Activated naive CD4-positive, alpha-beta T cell treated with anti-CD3 and anti-CD28 coated beads, Interleukin-2, amount 50 U/mL, for 24 hours (primary cell): ENCODE measurements at regions not wholly inside any gene's neighbourhood (a gene's known extent, or its start where the extent isn't known, plus 50 kb on each side); places are given as distances from the start of the nearest gene placed in this dataset.

ENCODE experiments used
- H3K27ac Mint-ChIP-seq: one replicate; pipeline ENCODE4 v1.8.0; 2021; ENCODE audit warnings: mild to moderate bottlenecking, mixed read lengths
- H3K27me3 Mint-ChIP-seq: one replicate; pipeline ENCODE4 v1.8.0; 2021; ENCODE audit warnings: mixed read lengths
- H3K36me3 Mint-ChIP-seq: one replicate; pipeline ENCODE4 v1.8.0; 2021; ENCODE audit warnings: mixed read lengths
- H3K4me1 Mint-ChIP-seq: one replicate; pipeline ENCODE4 v1.8.0; 2021; ENCODE audit warnings: mixed read lengths
- H3K4me3 Mint-ChIP-seq: one replicate; pipeline ENCODE4 v1.8.0; 2021; ENCODE audit warnings: mild to moderate bottlenecking, mixed read lengths
- H3K9me3 Mint-ChIP-seq: one replicate; pipeline ENCODE4 v1.8.0; 2021; ENCODE audit warnings: mixed read lengths

DNA sequence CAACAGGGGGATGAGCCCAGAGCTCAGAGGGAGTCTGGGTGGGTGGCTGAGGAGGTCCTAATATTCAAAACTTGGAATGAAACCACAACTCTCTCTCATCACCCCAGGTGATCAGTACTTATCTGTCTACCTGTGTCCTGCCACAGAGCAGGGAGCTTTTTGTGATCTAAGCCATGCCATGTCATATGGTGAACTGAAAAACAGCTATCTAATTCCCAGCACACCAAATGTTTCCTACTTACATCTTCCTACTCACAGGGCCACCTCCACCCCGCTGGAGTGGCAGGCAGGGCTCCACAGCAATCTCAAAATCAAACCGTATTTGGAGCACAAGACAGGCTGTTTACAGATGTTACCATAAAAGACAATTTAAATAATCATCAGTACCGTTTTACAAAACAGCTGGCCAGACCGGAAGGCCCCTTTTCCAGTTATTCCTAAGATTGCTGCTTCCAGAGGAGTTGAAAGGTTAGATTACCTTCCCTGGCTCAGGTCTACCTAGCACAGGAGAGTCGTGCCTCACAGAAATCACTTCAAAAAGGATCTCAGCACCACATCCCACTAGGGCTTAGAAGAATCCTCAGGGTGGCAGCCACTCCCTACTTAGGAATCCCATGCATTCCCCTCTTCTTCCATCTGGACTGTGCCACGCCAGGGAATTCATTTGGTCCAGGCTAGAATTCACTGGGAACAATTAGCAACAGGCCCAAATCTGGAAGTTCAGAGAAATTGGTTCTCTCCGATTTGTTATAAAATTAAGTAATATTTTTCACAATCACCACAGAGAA lies 226.6 kb upstream of the IL12A start:
- Mint-ChIP-seq H3K27me3 (peaks cover 40% of the 10 kb centered on the region), H3K36me3 (no peaks in the 10 kb centered on the region), H3K27ac (no peak overlapping the region), H3K4me3 (no peak overlapping the region), H3K4me1 (peaks cover 17% of the 10 kb centered on the region), H3K9me3 (no peaks in the 10 kb centered on the region)

- H3K4me1 Mint-ChIP-seq = peaks cover 17% of the 10 kb centered on the region
- H3K27me3 Mint-ChIP-seq = peaks cover 44% of the 10 kb centered on the region
- H3K36me3 Mint-ChIP-seq = no peaks in the 10 kb centered on the region
- no peaks in the 10 kb centered on the region for H3K9me3 Mint-ChIP-seq
- no peak overlapping the region for H3K27ac Mint-ChIP-seq
- peak overlapping the region; percentile 43 for H3K4me3 Mint-ChIP-seq
Observed at GRCh38 chr3:159763011-159763601, 225.5 kb upstream of the IL12A start.

GRCh38 chr3:159763602-159764489 lies 224.8 kb upstream of the IL12A start:
- peak overlapping the region; percentile 43 for H3K4me3 Mint-ChIP-seq
- H3K27ac Mint-ChIP-seq = peak overlapping the region; percentile 63
- peaks cover 17% of the 10 kb centered on the region for H3K4me1 Mint-ChIP-seq
- H3K9me3 Mint-ChIP-seq = no peaks in the 10 kb centered on the region
- H3K27me3 Mint-ChIP-seq = peaks cover 48% of the 10 kb centered on the region
- H3K36me3 Mint-ChIP-seq = no peaks in the 10 kb centered on the region

DNA sequence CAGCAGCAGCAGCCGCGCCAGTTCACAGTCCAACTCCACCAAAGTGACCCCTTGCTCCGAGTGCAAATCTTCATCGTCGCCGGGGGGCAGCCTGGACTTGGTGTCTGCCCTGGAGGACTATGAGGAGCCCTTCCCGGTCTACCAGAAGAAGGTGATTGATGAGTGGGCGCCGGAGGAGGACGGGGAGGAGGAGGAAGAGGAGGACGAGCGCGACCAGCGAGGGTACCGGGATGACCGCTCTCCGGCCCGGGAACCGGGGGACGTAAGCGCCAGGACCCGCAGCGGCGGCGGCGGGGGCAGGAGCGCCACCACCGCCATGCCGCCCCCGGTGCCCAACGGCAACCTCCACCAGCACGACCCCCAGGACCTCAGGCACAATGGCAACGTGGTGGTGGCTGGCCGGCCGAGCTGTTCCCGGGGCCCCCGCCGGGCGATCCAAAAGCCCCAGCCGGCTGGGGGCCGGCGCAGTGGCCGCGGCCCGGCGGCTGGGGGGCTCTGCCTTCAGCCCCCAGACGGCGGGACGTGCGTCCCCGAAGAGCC lies 224.1 kb upstream of the IL12A start:
- Mint-ChIP-seq H3K9me3 (no peaks in the 10 kb centered on the region), H3K4me1 (peaks cover 17% of the 10 kb centered on the region), H3K36me3 (no peaks in the 10 kb centered on the region), H3K27me3 (peaks cover 48% of the 10 kb centered on the region), H3K27ac (peak overlapping the region; percentile 63), H3K4me3 (no peak overlapping the region)

- Mint-ChIP-seq H3K4me1 (peaks cover 17% of the 10 kb centered on the region), H3K4me3 (peak overlapping the region; percentile 62), H3K36me3 (no peaks in the 10 kb centered on the region), H3K27me3 (peaks cover 48% of the 10 kb centered on the region), H3K9me3 (no peaks in the 10 kb centered on the region), H3K27ac (no peak overlapping the region)
Observed at GRCh38 chr3:159765030-159765859, 223.4 kb upstream of the IL12A start.

GRCh38 chr3:159765860-159766294 lies 222.8 kb upstream of the IL12A start:
- H3K27me3 Mint-ChIP-seq = peaks cover 47% of the 10 kb centered on the region
- H3K36me3 Mint-ChIP-seq = no peaks in the 10 kb centered on the region
- peak overlapping the region; percentile 62 for H3K4me3 Mint-ChIP-seq
- H3K9me3 Mint-ChIP-seq = no peaks in the 10 kb centered on the region
- H3K27ac Mint-ChIP-seq = no peak overlapping the region
- H3K4me1 Mint-ChIP-seq = peaks cover 17% of the 10 kb centered on the region

- H3K27me3 Mint-ChIP-seq = peaks cover 43% of the 10 kb centered on the region
- H3K9me3 Mint-ChIP-seq = no peaks in the 10 kb centered on the region
Observed at GRCh38 chr3:159766563-159767185, 222.0 kb upstream of the IL12A start.

DNA sequence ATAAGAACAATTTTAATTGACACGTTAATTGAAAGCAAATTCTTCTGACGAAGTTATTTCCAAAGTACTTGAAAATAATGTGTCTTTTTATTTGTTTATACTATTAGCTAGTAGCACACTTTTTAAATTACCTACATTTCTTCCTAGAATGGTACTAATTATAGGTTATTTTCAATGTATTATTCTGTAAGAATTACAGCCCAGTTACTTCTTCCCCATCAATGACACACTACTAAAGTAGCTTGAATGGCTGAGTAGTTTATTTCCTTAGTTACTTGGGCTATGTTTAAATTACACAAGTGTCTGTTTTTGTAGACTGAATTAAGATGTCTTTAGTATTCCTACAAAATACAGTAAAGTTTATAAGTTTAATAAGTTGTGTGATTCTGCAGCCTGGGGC lies 217.6 kb upstream of the IL12A start:
- Mint-ChIP-seq H3K4me3 (no peak overlapping the region), H3K27me3 (peaks cover 23% of the 10 kb centered on the region), H3K4me1 (no peaks in the 10 kb centered on the region), H3K36me3 (no peaks in the 10 kb centered on the region), H3K9me3 (no peaks in the 10 kb centered on the region), H3K27ac (no peak overlapping the region)

More at GRCh38 chr3:159766563-159767185, 222.0 kb upstream of the IL12A start:
- Mint-ChIP-seq H3K36me3 (no peaks in the 10 kb centered on the region), H3K4me1 (peaks cover 17% of the 10 kb centered on the region), H3K27ac (no peak overlapping the region), H3K4me3 (no peak overlapping the region)

DNA sequence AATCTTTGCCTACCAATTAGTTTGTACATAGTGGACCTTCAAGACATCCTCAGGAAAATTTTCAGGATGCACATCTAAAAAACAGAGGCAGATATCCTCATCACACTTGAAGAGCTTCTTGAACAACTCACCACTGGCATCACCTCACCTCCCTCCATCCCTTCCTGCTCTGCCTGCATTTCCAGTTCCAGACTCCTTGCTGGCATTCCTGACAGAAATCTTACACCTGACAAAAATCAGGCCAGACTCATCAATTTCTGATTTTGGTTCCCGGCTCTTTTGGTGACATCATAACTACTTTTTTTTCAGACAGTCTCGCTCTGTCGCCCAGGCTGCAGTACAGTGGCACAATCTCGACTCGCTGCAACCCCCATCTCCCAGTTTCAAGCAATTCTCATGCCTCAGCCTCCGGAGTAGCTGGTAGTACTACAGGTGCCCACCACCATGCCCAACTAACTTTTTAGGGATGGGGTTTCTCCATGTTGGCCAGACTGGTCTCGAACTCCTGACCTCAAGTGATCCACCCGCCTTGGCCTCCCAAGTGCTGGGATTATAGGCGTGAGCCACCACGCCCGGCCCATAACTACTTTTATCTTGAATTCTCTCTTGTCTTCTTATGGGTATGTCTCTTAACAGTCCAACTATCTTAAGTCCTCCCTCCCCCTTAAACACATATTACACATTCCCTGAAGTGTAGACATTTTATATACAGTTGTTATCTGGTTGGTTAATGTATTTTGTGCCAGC lies 216.6 kb upstream of the IL12A start:
- H3K9me3 Mint-ChIP-seq = no peaks in the 10 kb centered on the region
- no peak overlapping the region for H3K27ac Mint-ChIP-seq
- no peaks in the 10 kb centered on the region for H3K36me3 Mint-ChIP-seq
- no peaks in the 10 kb centered on the region for H3K4me1 Mint-ChIP-seq
- H3K4me3 Mint-ChIP-seq = no peak overlapping the region
- peaks cover 16% of the 10 kb centered on the region for H3K27me3 Mint-ChIP-seq

GRCh38 chr3:159773706-159774105 lies 214.9 kb upstream of the IL12A start:
- peaks cover 7% of the 10 kb centered on the region for H3K27me3 Mint-ChIP-seq
- no peaks in the 10 kb centered on the region for H3K9me3 Mint-ChIP-seq
- H3K36me3 Mint-ChIP-seq = no peaks in the 10 kb centered on the region
- no peak overlapping the region for H3K27ac Mint-ChIP-seq
- H3K4me3 Mint-ChIP-seq = no peak overlapping the region
- H3K4me1 Mint-ChIP-seq = no peaks in the 10 kb centered on the region

GRCh38 chr3:159775372-159775961 lies 213.2 kb upstream of the IL12A start:
- Mint-ChIP-seq H3K27me3 (peaks cover 7% of the 10 kb centered on the region), H3K36me3 (no peaks in the 10 kb centered on the region), H3K9me3 (no peaks in the 10 kb centered on the region), H3K27ac (no peak overlapping the region), H3K4me3 (no peak overlapping the region), H3K4me1 (no peaks in the 10 kb centered on the region)

- H3K27ac Mint-ChIP-seq = no peak overlapping the region
- no peak overlapping the region for H3K4me3 Mint-ChIP-seq
- no peaks in the 10 kb centered on the region for H3K4me1 Mint-ChIP-seq
- H3K36me3 Mint-ChIP-seq = no peaks in the 10 kb centered on the region
- H3K27me3 Mint-ChIP-seq = peaks cover 8% of the 10 kb centered on the region
- H3K9me3 Mint-ChIP-seq = no peaks in the 10 kb centered on the region
Observed at GRCh38 chr3:159776779-159777178, 211.9 kb upstream of the IL12A start.

DNA sequence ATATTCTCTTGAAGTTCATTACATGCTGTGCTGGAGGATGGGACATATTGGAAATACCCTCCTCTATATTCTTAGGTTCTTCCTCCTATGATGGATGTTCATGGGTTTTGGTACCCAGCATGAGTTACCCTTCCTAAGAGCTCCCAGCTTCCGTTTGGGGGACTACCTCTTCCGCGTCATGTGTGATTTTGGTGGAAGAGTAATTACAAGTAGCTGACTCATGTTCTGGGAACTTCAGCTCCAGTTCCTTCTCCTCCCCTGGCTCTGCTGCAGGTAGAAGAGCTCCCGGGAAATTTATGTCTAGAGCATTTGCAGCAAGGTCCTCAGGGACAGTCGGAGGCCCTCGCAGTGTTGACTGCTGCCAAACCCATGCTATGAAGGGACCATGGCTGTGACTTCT lies 208.8 kb upstream of the IL12A start:
- Mint-ChIP-seq H3K4me1 (no peaks in the 10 kb centered on the region), H3K27me3 (peaks cover 4% of the 10 kb centered on the region), H3K9me3 (no peaks in the 10 kb centered on the region), H3K36me3 (no peaks in the 10 kb centered on the region), H3K27ac (no peak overlapping the region), H3K4me3 (no peak overlapping the region)

- peaks cover 3% of the 10 kb centered on the region for H3K27me3 Mint-ChIP-seq
- no peak overlapping the region for H3K27ac Mint-ChIP-seq
- no peaks in the 10 kb centered on the region for H3K4me1 Mint-ChIP-seq
- no peaks in the 10 kb centered on the region for H3K36me3 Mint-ChIP-seq
- H3K9me3 Mint-ChIP-seq = no peaks in the 10 kb centered on the region
- no peak overlapping the region for H3K4me3 Mint-ChIP-seq
Observed at GRCh38 chr3:159781867-159782266, 206.8 kb upstream of the IL12A start.
